GM11168 (cell line): ENCODE measurements at regions not wholly inside any gene's neighbourhood (a gene's known extent, or its start where the extent isn't known, plus 50 kb on each side); places are given as distances from the start of the nearest gene placed in this dataset.
"Not testable (repeated sequence)": the region's sequence is repeated elsewhere in the genome, so short reads cannot be mapped to it uniquely, and the experiment has no call there.

Experiments
- in situ Hi-C: fragments of 300-500 bp; cut with MboI; formaldehyde crosslinking; loops from one replicate; pipeline ENCODE4 v1.12.0; 2022; ENCODE audit warnings: low sequenced_read_pairs; ENCODE audit not compliant: unreplicated experiment

DNA sequence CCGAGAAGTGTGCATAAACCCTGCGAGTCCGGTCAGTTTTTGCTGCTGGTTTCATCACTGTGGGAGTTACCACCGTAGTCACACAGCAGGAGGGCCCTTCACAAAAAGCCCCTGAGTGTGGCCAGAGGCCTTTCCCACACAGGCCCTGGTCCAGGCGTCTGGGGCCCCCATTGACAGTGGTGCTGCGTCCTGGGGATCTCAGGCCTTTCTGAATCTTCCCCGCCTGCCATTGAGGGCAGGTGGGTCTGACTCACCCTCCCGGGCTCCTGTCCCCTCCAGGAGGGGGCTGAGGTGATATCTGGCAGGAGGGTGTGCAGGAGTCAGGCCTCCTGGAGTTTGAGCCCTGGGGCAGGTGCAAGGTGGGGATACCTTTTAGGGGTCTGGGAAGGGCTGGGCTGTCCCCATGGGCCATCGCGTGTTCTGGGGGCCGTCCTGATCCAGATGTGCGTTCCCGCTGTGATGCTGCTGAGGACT lies 358.5 kb downstream of the TMEM121 start:
- in situ Hi-C loops: no loop called here

DNA sequence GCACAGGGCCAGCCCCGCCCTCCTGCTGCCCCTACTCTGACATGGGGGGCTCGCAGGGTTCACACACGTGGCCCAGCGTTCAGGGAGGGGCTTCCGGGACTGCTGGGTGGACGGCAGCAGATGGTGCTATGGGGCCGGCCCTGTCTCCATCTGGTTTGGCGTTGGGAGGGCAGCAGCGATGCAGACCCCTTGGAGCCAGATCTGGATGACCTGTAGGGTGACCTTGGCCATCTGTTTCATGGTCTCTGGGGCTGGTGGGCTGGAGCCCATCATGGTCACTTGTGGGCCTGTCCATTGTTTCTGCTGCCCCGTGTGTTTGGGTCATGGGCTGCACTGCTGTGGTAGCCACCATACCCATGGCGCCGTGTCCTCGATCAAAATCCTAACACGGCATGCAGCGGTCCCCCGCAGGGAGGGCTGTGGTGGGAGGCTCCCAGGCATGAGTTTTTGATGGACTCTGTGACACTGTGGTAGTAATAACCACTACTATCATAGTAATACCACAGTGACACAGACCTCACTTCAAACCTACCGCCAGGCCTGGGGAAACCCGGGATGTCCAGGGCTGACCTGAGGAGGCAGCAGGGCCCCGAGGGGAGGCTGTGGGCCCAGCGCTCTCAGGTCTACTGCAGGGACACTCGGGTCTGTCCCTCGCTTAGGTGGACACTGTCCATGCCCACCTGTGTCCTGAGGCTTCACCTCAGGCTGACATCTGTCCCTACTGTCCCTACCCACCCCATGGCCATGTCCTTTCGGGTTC lies 359.4 kb downstream of the TMEM121 start:
- in situ Hi-C loops: no loop called here

DNA sequence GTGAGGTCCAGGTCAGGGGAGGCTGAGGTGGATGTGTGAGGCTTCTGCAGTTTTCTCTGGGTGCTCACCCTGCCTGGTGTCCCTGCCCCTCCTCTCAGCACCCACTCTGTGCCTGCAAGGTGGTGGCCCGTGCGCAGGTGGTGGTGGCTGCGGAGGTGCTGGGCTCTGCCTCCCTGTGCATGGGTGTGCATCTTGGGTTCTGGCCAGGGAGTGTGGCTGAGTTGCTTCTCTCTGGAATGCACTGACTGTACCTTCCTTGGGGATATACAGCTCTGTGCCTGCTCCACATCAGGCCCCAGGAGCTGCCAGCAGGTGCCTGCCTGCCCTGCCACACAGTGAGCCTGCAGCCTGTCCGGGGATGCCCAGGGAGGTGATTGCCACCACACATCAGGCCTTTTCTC lies 360.4 kb downstream of the TMEM121 start:
- in situ Hi-C loops: not testable (repeated sequence)

DNA sequence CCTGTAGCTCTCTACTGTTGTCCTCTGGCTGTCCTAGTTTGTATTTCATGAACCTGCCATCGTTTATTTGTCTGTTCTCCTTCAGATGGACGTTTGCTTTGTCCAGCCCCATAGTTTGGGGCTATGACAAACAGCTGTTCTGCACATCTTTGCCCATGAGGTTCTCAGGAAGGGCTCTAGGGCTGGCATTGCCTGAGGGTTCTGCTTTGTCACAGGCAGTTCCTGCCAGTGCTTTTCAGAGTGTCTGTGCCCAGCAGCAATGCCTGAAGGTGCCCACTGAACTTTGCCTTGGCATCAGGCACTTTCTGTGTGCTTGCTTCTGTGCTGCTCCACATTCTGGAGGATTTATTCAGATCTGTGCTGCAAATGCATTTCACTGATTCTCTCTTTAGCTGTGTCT lies 361.3 kb downstream of the TMEM121 start:
- in situ Hi-C loops: no loop called here

DNA sequence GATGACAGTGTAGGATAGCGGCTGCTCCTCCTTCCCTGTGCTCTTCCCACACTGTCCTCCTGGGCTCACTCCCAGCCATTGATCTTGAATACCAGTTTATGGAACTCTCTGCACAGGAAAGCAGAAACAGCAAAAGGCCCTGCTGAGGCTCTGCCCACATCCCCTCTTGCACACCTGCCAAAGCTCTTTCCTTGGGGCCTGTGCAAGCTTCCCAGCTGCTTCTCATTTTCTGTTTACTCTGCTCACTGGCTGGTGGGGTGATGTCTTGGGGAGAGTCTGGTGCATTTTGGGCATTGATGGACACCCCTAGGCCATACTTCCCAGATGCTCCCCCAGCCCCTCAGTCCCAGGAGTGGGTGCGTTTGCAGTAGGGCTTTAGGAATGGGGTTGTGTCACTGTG lies 361.8 kb downstream of the TMEM121 start:
- in situ Hi-C loops: no loop called here

DNA sequence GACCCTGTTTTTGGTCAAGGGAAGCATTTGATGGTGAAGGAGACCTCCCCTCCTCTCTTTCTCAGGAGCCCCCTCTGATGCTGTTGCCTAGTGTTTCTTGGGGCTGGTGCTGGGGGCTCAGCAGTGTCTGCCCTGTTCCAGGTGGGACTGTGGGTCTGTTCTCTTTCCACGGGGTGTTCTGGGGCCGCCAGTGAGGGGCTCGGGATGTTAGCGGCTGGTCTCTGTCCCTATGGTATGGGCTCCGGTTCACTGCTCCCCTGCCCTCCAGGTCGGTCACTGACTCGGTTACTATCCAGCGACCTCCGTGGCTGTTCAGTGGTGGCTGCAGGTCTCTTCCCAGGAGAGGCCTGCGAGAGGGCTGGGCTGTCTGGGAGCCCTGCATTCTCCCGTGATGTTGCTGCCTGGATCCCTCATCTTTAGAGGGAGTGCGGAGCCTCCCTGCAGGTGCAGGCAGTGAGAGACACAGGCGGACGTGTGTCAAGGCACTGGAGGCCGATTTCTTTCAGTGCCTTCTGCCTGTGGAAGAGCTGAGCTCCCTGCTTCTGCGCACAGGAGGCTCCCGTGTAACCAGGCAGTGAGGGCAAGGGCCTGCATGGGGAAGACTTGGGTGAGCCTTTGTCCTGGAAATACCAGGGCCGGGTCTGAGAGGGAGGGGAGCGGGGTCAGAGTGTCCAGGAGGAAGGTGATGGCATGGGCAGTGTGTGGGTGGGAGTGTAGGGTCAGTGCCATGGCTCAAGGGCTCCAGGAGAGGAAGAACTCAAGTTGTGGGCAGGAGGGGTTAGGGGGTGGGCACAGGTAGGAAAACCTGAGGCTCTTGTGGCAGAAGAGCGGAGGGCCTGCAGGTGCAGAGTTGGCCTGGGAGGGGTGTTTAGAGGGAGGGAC lies 362.6 kb downstream of the TMEM121 start:
- in situ Hi-C loops: no loop called here

DNA sequence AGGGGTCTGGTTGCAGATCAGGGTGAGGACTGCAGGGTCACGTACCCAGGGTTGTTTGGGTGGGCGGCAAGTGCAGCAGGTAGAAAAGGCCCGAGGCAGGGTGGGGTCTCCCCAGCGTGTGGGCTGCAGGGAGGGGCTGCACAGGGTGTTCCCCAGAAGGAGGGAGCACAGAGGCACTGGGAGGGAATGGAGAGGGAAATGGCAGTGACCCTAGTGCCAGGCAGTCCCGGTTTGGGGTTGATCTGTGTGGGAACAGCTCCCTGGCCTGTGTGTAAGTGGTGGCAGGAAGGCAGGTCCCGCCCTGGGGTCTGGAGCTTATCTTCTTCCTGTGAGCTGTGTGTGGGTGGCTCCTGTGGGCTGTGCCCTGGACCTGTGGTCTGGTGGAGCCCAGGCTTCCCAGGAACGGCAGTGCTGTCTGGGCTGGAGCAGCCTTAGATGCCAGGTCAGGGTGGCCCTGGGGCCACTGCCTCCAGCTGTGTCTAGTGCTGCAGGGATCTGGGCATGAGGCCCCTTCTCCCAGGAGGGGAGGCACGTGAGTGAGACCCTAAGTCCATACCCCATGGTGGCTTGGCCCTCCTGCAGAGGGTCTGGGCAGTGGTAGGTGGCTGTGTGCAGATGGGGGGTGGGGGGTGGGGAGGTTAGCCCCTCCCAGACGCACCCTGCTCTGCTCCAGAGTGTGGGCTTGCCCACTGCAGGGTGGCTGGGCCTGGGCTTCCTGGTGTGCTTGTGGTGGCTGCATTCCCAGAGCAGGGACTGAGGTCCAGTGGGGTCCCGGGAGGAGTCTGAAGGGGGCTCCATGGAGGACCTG lies 363.5 kb downstream of the TMEM121 start:
- in situ Hi-C loops: no loop called here

DNA sequence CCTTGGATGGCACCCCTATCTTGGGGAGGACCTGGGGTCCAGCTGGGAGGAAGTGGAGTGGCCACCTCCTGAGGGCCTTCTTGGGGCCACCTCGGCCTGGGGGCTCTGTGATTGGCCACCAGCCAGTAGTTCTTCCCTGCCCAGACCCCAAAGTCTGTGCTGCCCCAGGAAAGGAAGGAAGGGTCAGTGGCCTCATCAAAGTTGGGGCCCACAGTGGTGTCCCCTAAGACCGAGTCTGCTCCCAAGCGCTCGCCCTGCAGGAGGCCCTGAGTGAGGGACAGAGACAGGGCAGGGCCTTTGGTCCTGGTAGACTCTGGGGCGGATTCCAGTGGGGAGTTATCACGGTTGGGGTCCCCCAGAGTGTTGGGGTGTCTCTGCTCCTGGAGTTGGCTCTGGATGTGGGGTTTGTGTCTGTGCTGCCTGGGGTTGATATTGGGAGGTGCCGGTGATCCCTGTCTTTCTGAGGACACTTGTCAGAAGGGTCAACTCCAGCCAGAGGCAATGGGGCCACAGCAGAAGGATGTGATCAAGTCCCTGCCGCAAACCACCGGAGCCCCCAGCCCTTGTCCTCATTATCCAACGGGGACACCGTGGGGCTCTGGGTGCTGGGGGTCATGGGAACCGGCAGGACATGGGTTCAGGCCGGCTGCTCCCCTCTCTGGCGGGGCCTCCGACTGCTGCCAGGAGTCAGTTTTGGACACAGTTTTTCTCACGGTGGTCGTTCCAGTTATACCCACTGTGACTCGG lies 364.3 kb downstream of the TMEM121 start:
- in situ Hi-C loops: no loop called here

DNA sequence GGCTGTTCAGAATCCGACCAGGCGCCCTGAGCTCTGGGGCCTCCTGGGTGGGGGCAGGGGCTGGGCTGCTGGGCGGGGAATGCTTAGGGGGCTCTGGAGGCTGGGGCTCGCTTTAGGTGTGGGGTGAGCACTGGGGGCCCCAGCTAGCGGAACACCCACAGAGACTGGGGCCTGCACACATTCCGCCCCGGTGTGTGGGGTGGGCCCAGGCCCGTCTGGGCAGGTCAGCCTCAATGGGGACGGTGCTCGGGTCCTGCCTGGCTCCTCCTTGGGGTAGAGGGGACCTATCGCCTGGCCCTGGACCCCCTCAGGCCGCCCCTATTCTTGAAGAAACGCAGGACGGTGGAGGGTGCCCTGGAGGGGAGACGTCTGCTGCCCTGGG lies 364.8 kb downstream of the TMEM121 start:
- in situ Hi-C loops: no loop called here

DNA sequence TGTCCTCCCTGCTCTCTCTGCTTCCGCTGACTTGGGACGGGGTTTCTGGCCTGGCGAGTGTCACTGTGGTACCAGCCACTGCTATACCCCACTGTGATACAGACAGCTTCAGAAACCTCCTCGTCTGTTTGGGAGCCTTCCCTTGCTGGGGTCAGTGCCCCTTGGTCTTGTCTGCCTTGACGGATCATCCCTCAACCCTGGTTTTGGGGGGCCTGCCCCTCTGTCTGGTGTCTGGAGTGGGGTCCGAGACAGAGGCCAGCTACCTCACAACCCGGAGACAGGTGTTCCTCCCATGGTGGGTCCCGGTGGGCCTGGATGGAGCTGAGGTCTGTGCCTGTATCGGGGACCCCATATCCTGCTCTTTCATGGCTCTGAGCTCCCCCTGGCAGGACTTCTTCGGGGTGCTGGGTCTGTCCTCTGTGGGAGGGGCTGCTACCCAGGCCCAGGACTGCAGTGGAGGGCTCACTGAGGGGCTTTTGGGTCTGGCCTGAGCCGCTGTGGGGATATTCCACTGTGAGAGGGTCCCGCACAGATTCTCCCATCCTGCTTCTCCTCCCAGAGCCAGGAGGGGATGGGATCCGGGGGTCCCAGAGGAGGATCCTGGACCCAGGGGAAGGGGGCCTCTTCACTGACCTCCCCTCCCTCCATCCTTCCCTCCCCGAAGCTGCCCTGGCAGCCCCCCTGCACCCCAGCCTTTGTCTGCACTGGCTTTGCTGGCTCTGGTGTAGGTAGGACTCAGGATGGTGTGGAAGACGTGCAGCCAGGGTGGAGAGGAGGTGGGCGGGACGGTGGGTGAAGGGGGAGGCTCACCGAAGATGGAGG lies 365.5 kb downstream of the TMEM121 start:
- in situ Hi-C loops: no loop called here

DNA sequence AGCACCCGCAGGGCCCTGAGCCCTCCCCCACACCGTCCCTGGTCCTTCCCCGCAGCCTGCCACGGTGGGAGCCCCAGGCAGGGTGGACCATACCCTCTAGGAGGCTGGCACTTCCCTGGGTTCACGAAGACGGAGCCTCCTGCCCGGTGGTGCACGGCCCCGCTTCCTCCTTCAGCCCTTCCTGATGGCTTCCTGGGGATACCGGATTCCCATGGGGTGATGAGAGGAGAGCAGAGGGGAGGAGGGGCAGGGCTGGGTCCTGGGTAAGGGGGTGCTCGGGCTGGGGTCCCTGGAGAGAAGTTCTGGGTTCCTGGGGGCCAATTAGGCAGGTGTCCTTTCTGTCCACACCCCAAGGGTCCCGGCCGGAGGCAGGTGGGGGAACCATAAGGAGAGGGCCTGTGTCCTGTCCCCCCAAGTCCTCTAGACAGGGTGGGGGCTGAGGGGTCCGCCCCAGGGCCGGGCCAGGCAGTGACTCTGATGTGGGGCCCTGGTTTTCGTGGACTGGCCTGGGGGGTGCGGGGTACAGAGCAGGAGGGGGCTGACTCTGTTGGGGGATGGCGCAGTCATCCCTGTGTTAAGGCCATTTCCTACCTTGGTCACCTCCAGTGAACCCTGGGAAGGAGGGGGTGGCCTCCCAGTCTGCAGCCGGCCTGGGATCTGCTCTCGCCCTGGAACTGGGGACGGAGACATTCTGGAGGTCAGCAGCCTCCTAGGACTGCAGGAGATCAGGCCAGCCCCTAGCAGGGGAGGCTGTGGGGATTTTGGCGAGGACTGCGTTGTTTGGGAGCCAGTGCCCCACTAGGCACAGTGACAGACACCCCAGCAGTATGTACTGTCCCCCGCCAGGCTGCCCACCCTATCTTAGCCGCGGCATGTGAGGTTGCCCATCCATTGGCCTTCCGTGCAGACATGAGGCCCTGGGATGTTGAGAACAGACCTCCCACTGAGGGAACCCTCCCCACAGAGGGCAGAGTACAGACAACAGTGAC lies 366.4 kb downstream of the TMEM121 start:
- in situ Hi-C loops: not testable (repeated sequence)

DNA sequence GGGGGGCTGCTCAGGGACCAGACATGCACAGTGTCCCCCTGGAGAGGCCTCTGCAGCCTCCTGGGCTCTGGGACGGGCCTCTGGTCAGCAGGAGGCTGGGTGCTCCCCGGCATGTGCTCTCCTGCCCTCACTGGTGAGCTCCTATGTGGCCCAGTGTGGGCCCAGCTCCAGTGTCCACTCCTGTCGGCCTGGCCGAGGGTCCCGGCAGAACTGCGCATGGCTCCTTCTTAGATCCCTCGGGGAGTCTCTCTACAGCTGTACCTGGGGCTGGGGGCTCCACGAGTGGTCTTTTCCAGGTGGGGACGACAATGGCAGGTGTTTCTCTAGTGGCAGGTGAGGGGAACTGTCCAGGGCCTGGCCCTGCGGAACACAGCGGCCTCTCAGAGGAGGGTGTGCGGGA lies 367.3 kb downstream of the TMEM121 start:
- in situ Hi-C loops: not testable (repeated sequence)

DNA sequence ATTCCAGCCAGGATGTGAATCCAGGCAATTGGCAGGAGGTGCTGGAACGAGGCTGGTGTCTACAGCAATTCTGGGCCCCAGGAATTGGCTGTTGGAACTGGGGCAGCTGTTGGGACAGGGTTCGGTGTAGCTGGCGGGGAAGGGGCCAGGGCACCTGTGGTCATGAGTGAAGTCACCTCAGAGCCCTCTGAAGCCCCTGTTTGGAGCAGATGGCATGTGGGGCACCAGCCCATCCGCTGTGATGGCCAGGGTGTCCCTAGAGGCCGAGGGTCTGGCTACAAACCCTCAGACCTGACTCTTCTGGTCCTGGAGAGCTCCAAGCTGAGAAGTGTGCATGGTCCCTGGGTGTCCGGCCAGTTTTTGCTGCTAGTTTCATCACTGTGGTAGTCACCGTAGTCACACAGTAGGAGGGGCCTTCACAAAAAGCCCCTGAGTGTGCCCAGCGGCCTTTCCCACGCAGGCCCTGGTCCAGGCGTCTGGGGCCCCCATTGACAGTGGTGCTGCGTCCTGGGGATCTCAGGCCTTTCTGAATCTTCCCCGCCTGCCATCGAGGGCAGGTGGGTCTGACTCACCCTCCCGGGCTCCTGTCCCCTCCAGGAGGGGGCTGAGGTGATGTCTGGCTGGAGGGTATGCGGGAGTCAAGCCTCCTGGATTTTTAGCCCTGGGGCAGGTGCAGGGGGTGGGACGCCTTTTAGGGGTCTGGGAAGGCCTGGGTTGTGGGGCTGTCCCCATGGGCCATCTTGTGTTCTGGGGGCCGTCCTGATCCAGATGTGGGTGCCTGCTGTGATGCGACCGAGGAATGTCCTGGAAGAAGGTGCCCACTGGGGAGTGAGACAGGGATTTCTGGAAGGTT lies 368.0 kb downstream of the TMEM121 start:
- in situ Hi-C loops: no loop called here

DNA sequence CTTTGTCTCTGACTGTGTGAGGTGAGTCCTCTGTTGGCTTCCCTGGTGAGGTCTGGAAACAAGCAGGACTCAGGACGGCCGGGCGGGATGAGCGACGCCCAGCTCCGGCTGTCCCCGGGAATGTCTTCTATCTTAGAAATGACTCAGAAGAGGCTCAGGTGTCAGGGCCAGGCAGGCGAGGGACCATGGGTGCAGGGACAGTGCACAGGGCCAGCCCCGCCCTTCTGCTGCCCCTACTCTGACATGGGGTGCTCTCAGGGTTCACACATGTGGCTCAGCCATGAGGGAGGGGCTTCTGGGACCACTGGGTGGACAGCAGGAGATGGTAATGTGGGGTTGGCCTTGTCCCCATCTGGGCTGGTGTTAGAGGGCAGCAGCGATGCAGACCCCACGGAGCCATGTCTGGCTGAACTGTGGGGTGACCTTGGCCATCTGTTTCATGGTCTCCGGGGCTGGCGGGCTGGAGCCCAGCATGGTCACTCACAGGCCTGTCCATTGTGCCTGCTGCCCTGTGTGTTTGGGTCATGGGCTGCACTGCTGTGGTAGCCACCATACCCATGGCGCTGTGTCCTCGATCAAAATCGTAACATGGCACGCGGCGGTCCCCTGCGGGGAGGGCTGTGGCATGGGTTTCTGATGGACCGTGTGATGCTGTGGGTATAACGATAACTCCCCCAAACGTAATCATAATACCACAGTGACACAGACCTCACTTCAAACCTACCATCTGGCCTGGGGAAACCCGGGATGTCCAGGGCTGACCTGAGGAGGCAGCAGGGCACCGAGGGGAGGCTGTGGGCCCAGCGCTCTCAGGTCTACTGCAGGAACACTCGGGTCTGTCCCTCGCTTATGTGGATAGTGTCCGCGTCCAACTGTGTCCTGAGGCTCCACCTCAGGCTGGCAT lies 368.8 kb downstream of the TMEM121 start:
- in situ Hi-C loops: no loop called here

DNA sequence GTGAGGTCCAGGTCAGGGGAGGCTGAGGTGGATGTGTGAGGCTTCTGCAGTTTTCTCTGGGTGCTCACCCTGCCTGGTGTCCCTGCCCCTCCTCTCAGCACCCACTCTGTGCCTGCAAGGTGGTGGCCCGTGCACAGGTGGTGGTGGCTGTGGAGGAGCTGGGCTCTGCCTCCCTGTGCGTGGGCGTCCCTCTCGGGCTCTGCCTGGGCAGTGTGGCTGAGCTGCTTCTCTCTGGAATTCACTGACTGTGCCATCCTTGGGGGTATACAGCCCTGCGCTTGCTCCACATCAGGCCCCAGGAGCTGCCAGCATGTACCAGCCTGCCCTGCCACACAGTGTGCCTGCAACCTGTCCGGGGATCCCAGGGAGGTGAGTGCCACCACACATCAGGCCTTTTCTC lies 369.8 kb downstream of the TMEM121 start:
- in situ Hi-C loops: not testable (repeated sequence)
